GM19025 (cell line): ENCODE measurements at regions not wholly inside any gene's neighbourhood (a gene's known extent, or its start where the extent isn't known, plus 50 kb on each side); places are given as distances from the start of the nearest gene placed in this dataset.
"Not testable (repeated sequence)": the region's sequence is repeated elsewhere in the genome, so short reads cannot be mapped to it uniquely, and the experiment has no call there.

Source experiments
- ATAC-seq: cut with Tn5 transposase; IDR thresholded peaks from one replicate; pipeline ENCODE4 v1.9.1; 2021; ENCODE audit warnings: mild to moderate bottlenecking, low read depth, moderate library complexity; ENCODE audit not compliant: unreplicated experiment

- no peak for ATAC-seq
These were observed 278.2 kb downstream of the GATA3 start for GRCh38 chr10:8332730-8333111.

GRCh38 chr10:8334631-8335030, 280.1 kb downstream of the GATA3 start:
- no peak for ATAC-seq

GRCh38 chr10:8336629-8337331, 282.3 kb downstream of the GATA3 start:
- no peak for ATAC-seq

- ATAC-seq: no peak
These were observed 282.8 kb downstream of the GATA3 start for GRCh38 chr10:8337332-8337651.

- no peak for ATAC-seq
These were observed 283.8 kb downstream of the GATA3 start for GRCh38 chr10:8338177-8338766.

- ATAC-seq: no peak
These were observed 290.3 kb downstream of the GATA3 start for GRCh38 chr10:8344756-8345155.

GRCh38 chr10:8346861-8347260, 292.4 kb downstream of the GATA3 start:
- no peak for ATAC-seq

GRCh38 chr10:8347614-8348013, 293.1 kb downstream of the GATA3 start:
- ATAC-seq: not testable (repeated sequence)

- ATAC-seq: no peak
These were observed 295.2 kb downstream of the GATA3 start for GRCh38 chr10:8349610-8350249.

- ATAC-seq: no peak
These were observed 295.9 kb downstream of the GATA3 start for GRCh38 chr10:8350250-8350967.

- no peak for ATAC-seq
These were observed 297.9 kb downstream of the GATA3 start for GRCh38 chr10:8352171-8353075.

GRCh38 chr10:8356283-8356682, 301.8 kb downstream of the GATA3 start:
- ATAC-seq: no peak

GRCh38 chr10:8359467-8359866, 305.0 kb downstream of the GATA3 start:
- ATAC-seq: no peak

- no peak for ATAC-seq
These were observed 305.9 kb downstream of the GATA3 start for GRCh38 chr10:8360365-8360764.

- no peak for ATAC-seq
These were observed 306.5 kb downstream of the GATA3 start for GRCh38 chr10:8360814-8361509.

GRCh38 chr10:8361510-8361844, 307.0 kb downstream of the GATA3 start:
- ATAC-seq: no peak

GRCh38 chr10:8365935-8366911, 311.7 kb downstream of the GATA3 start:
- ATAC-seq: no peak

- ATAC-seq: not testable (repeated sequence)
These were observed 313.4 kb downstream of the GATA3 start for GRCh38 chr10:8367672-8368411.
